ENCODE measurements at regions not wholly inside any gene's neighbourhood (a gene's known extent, or its start where the extent isn't known, plus 50 kb on each side); places are given as distances from the start of the nearest gene placed in this dataset.

- no peak overlapping the region for H3K4me3 Mint-ChIP-seq
- H3K4me2 ChIP-seq = no peak overlapping the region
- ATAC-seq = no peak
- no peaks in the 10 kb centered on the region for H3K27me3 ChIP-seq (ENCODE audit: insufficient read depth)
- H3K4me1 Mint-ChIP-seq = peaks cover 11% of the 10 kb centered on the region
- no peak overlapping the region for H3K27ac ChIP-seq (ENCODE audit: low read depth)
- H3K4me1 ChIP-seq (ENCODE audit: insufficient read depth) = no peaks in the 10 kb centered on the region
- H3K9me2 ChIP-seq (ENCODE audit: insufficient read depth) = no peaks in the 10 kb centered on the region
- TF ChIP-seq, protein P1, sequence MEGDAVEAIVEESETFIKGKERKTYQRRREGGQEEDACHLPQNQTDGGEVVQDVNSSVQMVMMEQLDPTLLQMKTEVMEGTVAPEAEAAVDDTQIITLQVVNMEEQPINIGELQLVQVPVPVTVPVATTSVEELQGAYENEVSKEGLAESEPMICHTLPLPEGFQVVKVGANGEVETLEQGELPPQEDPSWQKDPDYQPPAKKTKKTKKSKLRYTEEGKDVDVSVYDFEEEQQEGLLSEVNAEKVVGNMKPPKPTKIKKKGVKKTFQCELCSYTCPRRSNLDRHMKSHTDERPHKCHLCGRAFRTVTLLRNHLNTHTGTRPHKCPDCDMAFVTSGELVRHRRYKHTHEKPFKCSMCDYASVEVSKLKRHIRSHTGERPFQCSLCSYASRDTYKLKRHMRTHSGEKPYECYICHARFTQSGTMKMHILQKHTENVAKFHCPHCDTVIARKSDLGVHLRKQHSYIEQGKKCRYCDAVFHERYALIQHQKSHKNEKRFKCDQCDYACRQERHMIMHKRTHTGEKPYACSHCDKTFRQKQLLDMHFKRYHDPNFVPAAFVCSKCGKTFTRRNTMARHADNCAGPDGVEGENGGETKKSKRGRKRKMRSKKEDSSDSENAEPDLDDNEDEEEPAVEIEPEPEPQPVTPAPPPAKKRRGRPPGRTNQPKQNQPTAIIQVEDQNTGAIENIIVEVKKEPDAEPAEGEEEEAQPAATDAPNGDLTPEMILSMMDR (conservative IDR thresholded peaks at IDR 0.05; ENCODE audit: low read depth in 2 of 2) = no peak
- no peak for TF ChIP-seq ETS1 (IDR thresholded peaks at IDR 0.05)
- TF ChIP-seq POLR2AphosphoS5 (IDR thresholded peaks at IDR 0.05; ENCODE audit: low read depth) = no peak
- TF ChIP-seq CREB1 (CRISPR knock-in tag; IDR thresholded peaks at IDR 0.05; ENCODE audit: low read depth) = no peak
- TF ChIP-seq EZH2phosphoT487 (IDR thresholded peaks at IDR 0.05; ENCODE audit: unreplicated experiment) = no peak
- no peak overlapping the region for H2AFZ ChIP-seq
- no peaks in the 10 kb centered on the region for H3K79me2 ChIP-seq (replicated peaks; ENCODE audit: insufficient read depth)
- H4K20me1 ChIP-seq (replicated peaks; ENCODE audit: insufficient read depth) = no peaks in the 10 kb centered on the region
- no peak overlapping the region for H3K27ac Mint-ChIP-seq
- peaks cover 7% of the 10 kb centered on the region; the same call in 2 of the 3 replicates for H3K9me3 Mint-ChIP-seq
- DNase-seq (ENCODE audit: low spot score) = no peak
- no peak overlapping the region for H3K4me3 ChIP-seq
- peaks cover 3% of the 10 kb centered on the region; the same call in 1 of the 3 replicates for H3K36me3 Mint-ChIP-seq (ENCODE audit: low read depth)
- H3K36me3 ChIP-seq (ENCODE audit: insufficient read depth) = no peaks in the 10 kb centered on the region
- no peaks in the 10 kb centered on the region for H3K27me3 Mint-ChIP-seq (ENCODE audit: insufficient read depth, low read depth, poor library complexity)
- H3F3A ChIP-seq (replicated peaks; ENCODE audit: low read depth) = no peaks in the 10 kb centered on the region
These were observed 78.4 kb upstream of the DISP3 start for GRCh38 chr1:11400567-11400966.

GRCh38 chr1:11406845-11407244, 72.1 kb upstream of the DISP3 start:
- ATAC-seq (no peak), DNase-seq (ENCODE audit: low spot score) (no peak)
- Mint-ChIP-seq H3K36me3 (ENCODE audit: low read depth) (peaks cover 6% of the 10 kb centered on the region; the same call in 2 of the 3 replicates), H3K27me3 (ENCODE audit: insufficient read depth, low read depth, poor library complexity) (peaks cover 4% of the 10 kb centered on the region), H3K9me3 (peaks cover 18% of the 10 kb centered on the region), H3K4me3 (no peak overlapping the region), H3K4me1 (peaks cover 4% of the 10 kb centered on the region; the same call in 1 of the 3 replicates), H3K27ac (no peak overlapping the region)
- no peak overlapping the region for H3K4me3 ChIP-seq
- no peak overlapping the region for H2AFZ ChIP-seq
- no peaks in the 10 kb centered on the region for H4K20me1 ChIP-seq (replicated peaks; ENCODE audit: insufficient read depth)
- H3K27me3 ChIP-seq (ENCODE audit: insufficient read depth) = no peaks in the 10 kb centered on the region
- no peaks in the 10 kb centered on the region for H3K9me2 ChIP-seq (ENCODE audit: insufficient read depth)
- no peak overlapping the region for H3K4me2 ChIP-seq
- H3K36me3 ChIP-seq (ENCODE audit: insufficient read depth) = no peaks in the 10 kb centered on the region; the same call in 1 of the 2 replicates
- H3K27ac ChIP-seq (ENCODE audit: low read depth) = no peak overlapping the region
- H3F3A ChIP-seq (replicated peaks; ENCODE audit: low read depth) = no peaks in the 10 kb centered on the region
- no peaks in the 10 kb centered on the region; the same call in 1 of the 2 replicates for H3K4me1 ChIP-seq (ENCODE audit: insufficient read depth)
- no peaks in the 10 kb centered on the region for H3K79me2 ChIP-seq (replicated peaks; ENCODE audit: insufficient read depth)
- TF ChIP-seq CREB1 (CRISPR knock-in tag; IDR thresholded peaks at IDR 0.05; ENCODE audit: low read depth) = no peak
- TF ChIP-seq, protein P2, sequence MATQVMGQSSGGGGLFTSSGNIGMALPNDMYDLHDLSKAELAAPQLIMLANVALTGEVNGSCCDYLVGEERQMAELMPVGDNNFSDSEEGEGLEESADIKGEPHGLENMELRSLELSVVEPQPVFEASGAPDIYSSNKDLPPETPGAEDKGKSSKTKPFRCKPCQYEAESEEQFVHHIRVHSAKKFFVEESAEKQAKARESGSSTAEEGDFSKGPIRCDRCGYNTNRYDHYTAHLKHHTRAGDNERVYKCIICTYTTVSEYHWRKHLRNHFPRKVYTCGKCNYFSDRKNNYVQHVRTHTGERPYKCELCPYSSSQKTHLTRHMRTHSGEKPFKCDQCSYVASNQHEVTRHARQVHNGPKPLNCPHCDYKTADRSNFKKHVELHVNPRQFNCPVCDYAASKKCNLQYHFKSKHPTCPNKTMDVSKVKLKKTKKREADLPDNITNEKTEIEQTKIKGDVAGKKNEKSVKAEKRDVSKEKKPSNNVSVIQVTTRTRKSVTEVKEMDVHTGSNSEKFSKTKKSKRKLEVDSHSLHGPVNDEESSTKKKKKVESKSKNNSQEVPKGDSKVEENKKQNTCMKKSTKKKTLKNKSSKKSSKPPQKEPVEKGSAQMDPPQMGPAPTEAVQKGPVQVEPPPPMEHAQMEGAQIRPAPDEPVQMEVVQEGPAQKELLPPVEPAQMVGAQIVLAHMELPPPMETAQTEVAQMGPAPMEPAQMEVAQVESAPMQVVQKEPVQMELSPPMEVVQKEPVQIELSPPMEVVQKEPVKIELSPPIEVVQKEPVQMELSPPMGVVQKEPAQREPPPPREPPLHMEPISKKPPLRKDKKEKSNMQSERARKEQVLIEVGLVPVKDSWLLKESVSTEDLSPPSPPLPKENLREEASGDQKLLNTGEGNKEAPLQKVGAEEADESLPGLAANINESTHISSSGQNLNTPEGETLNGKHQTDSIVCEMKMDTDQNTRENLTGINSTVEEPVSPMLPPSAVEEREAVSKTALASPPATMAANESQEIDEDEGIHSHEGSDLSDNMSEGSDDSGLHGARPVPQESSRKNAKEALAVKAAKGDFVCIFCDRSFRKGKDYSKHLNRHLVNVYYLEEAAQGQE (IDR thresholded peaks at IDR 0.05; ENCODE audit: unreplicated experiment) = no peak
- TF ChIP-seq EZH2phosphoT487 (IDR thresholded peaks at IDR 0.05; ENCODE audit: unreplicated experiment) = no peak
- no peak for TF ChIP-seq NANOG (IDR thresholded peaks at IDR 0.05; ENCODE audit: borderline replicate concordance)
- no peak for TF ChIP-seq ETS1 (IDR thresholded peaks at IDR 0.05)
- no peak for TF ChIP-seq POLR2AphosphoS5 (IDR thresholded peaks at IDR 0.05; ENCODE audit: low read depth)
- TF ChIP-seq, protein P1 (conservative IDR thresholded peaks at IDR 0.05; ENCODE audit: low read depth in 2 of 2) = no peak
- TF ChIP-seq EZH2 (IDR thresholded peaks at IDR 0.05; ENCODE audit: low read depth, unreplicated experiment) = no peak
- TF ChIP-seq ZNF114 (CRISPR knock-in tag; IDR thresholded peaks at IDR 0.05) = no peak
- TF ChIP-seq STAT1 (IDR thresholded peaks at IDR 0.05; ENCODE audit: unreplicated experiment) = no peak
- no peak for TF ChIP-seq JUNB (IDR thresholded peaks at IDR 0.05; ENCODE audit: unreplicated experiment)
- no peak for TF ChIP-seq ZNF331 (CRISPR knock-in tag; IDR thresholded peaks at IDR 0.05; ENCODE audit: low read depth)

All from GM23338 (cell line).